CD14-positive monocyte (primary cell): ENCODE measurements at regions not wholly inside any gene's neighbourhood (a gene's known extent, or its start where the extent isn't known, plus 50 kb on each side); places are given as distances from the start of the nearest gene placed in this dataset.

ENCODE experiments used
- DNase-seq, 3 donors: peaks; one replicate each; pipeline ENCODE4 v3.0.0-alpha.2; 2011 to 2022
- H2AFZ ChIP-seq: 2 replicates; pipeline ENCODE4 v1.6.0; 2012; ENCODE audit warnings: mild to moderate bottlenecking, low read depth, low read length, inconsistent platforms; ENCODE audit not compliant: insufficient read depth, poor library complexity, severe bottlenecking
- H3K27ac ChIP-seq, 2 donors: 1 replicate in 1 of 2; 2 replicates in 1 of 2; pipeline ENCODE4 v1.5.1; 2012 to 2013; ENCODE audit warnings: low read length in 2 of 2, control low read depth in 1 of 2, inconsistent platforms in 1 of 2, low read depth in 1 of 2, mild to moderate bottlenecking in 1 of 2
- H3K27me3 ChIP-seq, 2 donors: one replicate each; pipeline versions ENCODE4 v1.6.0 to v1.6.1; 2011 to 2013; ENCODE audit warnings: low read length in 2 of 2; ENCODE audit not compliant: control insufficient read depth in 2 of 2, insufficient read depth in 2 of 2
- H3K36me3 ChIP-seq, 2 donors: replicated peaks in 1 of 2; 1 replicate in 1 of 2; 2 replicates in 1 of 2; pipeline versions ENCODE4 v1.5.1 to v1.6.1; 2012 to 2013; ENCODE audit warnings: low read length in 2 of 2, control low read depth in 1 of 2, inconsistent platforms in 1 of 2, mild to moderate bottlenecking in 1 of 2; ENCODE audit not compliant: insufficient read depth in 2 of 2, control insufficient read depth in 1 of 2
- H3K4me1 ChIP-seq, 2 donors: 1 replicate in 1 of 2; 2 replicates in 1 of 2; pipeline versions ENCODE4 v1.5.1 to v1.6.1; 2012 to 2013; ENCODE audit warnings: low read length in 2 of 2, control low read depth in 1 of 2, inconsistent platforms in 1 of 2, mild to moderate bottlenecking in 1 of 2, moderate library complexity in 1 of 2; ENCODE audit not compliant: insufficient read depth in 2 of 2, control insufficient read depth in 1 of 2
- H3K4me2 ChIP-seq: replicated peaks from 2 replicates; pipeline ENCODE3; 2012; ENCODE audit warnings: low read length, moderate library complexity, mild to moderate bottlenecking; ENCODE audit not compliant: poor library complexity, severe bottlenecking; ENCODE audit errors: extremely low read depth
- H3K4me3 ChIP-seq, 3 experiments: fragments of 200-600 bp in 1 of 3; sonication (generic) in 1 of 3; replicated peaks in 1 of 3; 1 replicate in 2 of 3; 2 replicates in 1 of 3; pipeline ENCODE4 v1.5.1; 2011 to 2013; ENCODE audit warnings: low read length in 3 of 3, mild to moderate bottlenecking in 3 of 3, control low read depth in 2 of 3, low read depth in 2 of 3, inconsistent platforms in 1 of 3, moderate library complexity in 1 of 3
- H3K79me2 ChIP-seq: 2 replicates; pipeline ENCODE4 v1.6.0; 2012; ENCODE audit warnings: mild to moderate bottlenecking, control low read depth, inconsistent platforms, low read length, moderate library complexity; ENCODE audit not compliant: insufficient read depth
- H3K9ac ChIP-seq: 2 replicates; pipeline ENCODE4 v1.6.0; 2017; ENCODE audit warnings: low read length, mild to moderate bottlenecking; ENCODE audit not compliant: insufficient read depth, poor library complexity, severe bottlenecking
- H3K9me3 ChIP-seq, 2 donors: replicated peaks in 1 of 2; 1 replicate in 1 of 2; 2 replicates in 1 of 2; pipeline versions ENCODE4 v1.5.1 to v1.6.1; 2012 to 2013; ENCODE audit warnings: low read length in 2 of 2, control low read depth in 1 of 2; ENCODE audit not compliant: control insufficient read depth in 1 of 2, insufficient read depth in 1 of 2
- H4K20me1 ChIP-seq: 2 replicates; pipeline ENCODE4 v1.6.0; 2012; ENCODE audit warnings: mild to moderate bottlenecking, low read length, control low read depth, moderate library complexity; ENCODE audit not compliant: insufficient read depth
- H3K27ac Mint-ChIP-seq, 7 donors: one replicate each; pipeline ENCODE4 v1.8.0; 2020; ENCODE audit warnings: mild to moderate bottlenecking in 7 of 7, mixed read lengths in 7 of 7, moderate library complexity in 6 of 7, inconsistent platforms in 2 of 7
- H3K27me3 Mint-ChIP-seq, 3 donors: one replicate each; pipeline ENCODE4 v1.8.0; 2021 to 2022; ENCODE audit warnings: low read depth in 3 of 3, mild to moderate bottlenecking in 3 of 3, mixed read lengths in 3 of 3, moderate library complexity in 3 of 3, inconsistent platforms in 1 of 3
- H3K36me3 Mint-ChIP-seq, 2 donors: one replicate each; pipeline ENCODE4 v1.8.0; 2020; ENCODE audit warnings: mixed read lengths in 2 of 2, inconsistent platforms in 1 of 2, mild to moderate bottlenecking in 1 of 2
- H3K4me1 Mint-ChIP-seq: one replicate; pipeline ENCODE4 v1.8.0; 2020; ENCODE audit warnings: mild to moderate bottlenecking, mixed read lengths
- H3K4me3 Mint-ChIP-seq, 2 donors: one replicate each; pipeline ENCODE4 v1.8.0; 2020; ENCODE audit warnings: mild to moderate bottlenecking in 2 of 2, mixed read lengths in 2 of 2, moderate library complexity in 1 of 2
- H3K9me3 Mint-ChIP-seq, 7 donors: one replicate each; pipeline ENCODE4 v1.8.0; 2020 to 2022; ENCODE audit warnings: mixed read lengths in 7 of 7, mild to moderate bottlenecking in 6 of 7, moderate library complexity in 6 of 7, inconsistent platforms in 2 of 7
- CTCF ChIP-seq: fragments of 200-600 bp; IDR thresholded peaks from one replicate; pipeline ENCODE4 v1.8.0; 2022; ENCODE audit warnings: antibody characterized with exemption, mild to moderate bottlenecking
- WGBS: methylation state at CpG from one replicate; pipeline ENCODE4 v1.1.5; 2013; ENCODE audit warnings: missing lambda C conversion rate; ENCODE audit not compliant: insufficient coverage; 5-methylcytosine and 5-hydroxymethylcytosine counted together
- intact Hi-C, 2 donors: fragments of 100-400 bp; cut with micrococcal nuclease; formaldehyde crosslinking; loops; one replicate each; pipeline versions ENCODE4 v1.15.0 to v1.15.1; 2023

- H3K9me3 ChIP-seq = no peaks in the 10 kb centered on the region
- no peak for DNase-seq
- Mint-ChIP-seq H3K4me3 (no peak overlapping the region), H3K27me3 (peaks cover 0 to 5% (median 1%) of the 10 kb centered on the region in 3 donors), H3K27ac (no peak overlapping the region), H3K36me3 (no peaks in the 10 kb centered on the region), H3K9me3 (peaks cover 0 to 3% (median 0%) of the 10 kb centered on the region in 7 donors), H3K4me1 (no peaks in the 10 kb centered on the region)
- TF ChIP-seq CTCF = no peak
- no peaks in the 10 kb centered on the region for H3K27me3 ChIP-seq
- H3K4me2 ChIP-seq = no peak overlapping the region
- WGBS = 100% methylated on average over 2 of the region's 5 CpGs
- no peak overlapping the region for H3K27ac ChIP-seq
- H3K4me3 ChIP-seq = no peak overlapping the region
- H3K79me2 ChIP-seq = no peaks in the 10 kb centered on the region
- no peaks in the 10 kb centered on the region for H4K20me1 ChIP-seq
- H3K4me1 ChIP-seq = no peaks in the 10 kb centered on the region
- intact Hi-C loops = no loop called here
- no peak overlapping the region for H3K9ac ChIP-seq
- H2AFZ ChIP-seq = no peak overlapping the region
- H3K36me3 ChIP-seq = no peaks in the 10 kb centered on the region
Measured at GRCh38 chr14:51564460-51564859, 87.2 kb upstream of the FRMD6 start.

GRCh38 chr14:51564986-51565604 is 86.6 kb upstream of the FRMD6 start:
- Histone ChIP-seq H3K79me2 (no peaks in the 10 kb centered on the region), H3K4me3 (no peak overlapping the region), H3K4me2 (no peak overlapping the region), H3K27ac (no peak overlapping the region), H3K36me3 (no peaks in the 10 kb centered on the region), H2AFZ (no peak overlapping the region), H3K4me1 (no peaks in the 10 kb centered on the region), H3K27me3 (no peaks in the 10 kb centered on the region), H4K20me1 (no peaks in the 10 kb centered on the region), H3K9me3 (no peaks in the 10 kb centered on the region), H3K9ac (no peak overlapping the region)
- no peak overlapping the region for H3K4me3 Mint-ChIP-seq
- intact Hi-C loops = no loop called here
- H3K9me3 Mint-ChIP-seq = peaks cover 0 to 4% (median 2%) of the 10 kb centered on the region in 7 donors
- no peak for DNase-seq
- 100% methylated on average over 2 of the region's 6 CpGs for WGBS
- H3K36me3 Mint-ChIP-seq = no peaks in the 10 kb centered on the region
- TF ChIP-seq CTCF = no peak
- no peak overlapping the region for H3K27ac Mint-ChIP-seq
- peaks cover 0 to 5% (median 1%) of the 10 kb centered on the region in 3 donors for H3K27me3 Mint-ChIP-seq
- no peaks in the 10 kb centered on the region for H3K4me1 Mint-ChIP-seq
